Tibial nerve (tissue), 4 donors: ENCODE measurements at regions not wholly inside any gene's neighbourhood (a gene's known extent, or its start where the extent isn't known, plus 50 kb on each side); places are given as distances from the start of the nearest gene placed in this dataset.

Experiments
- EP300 ChIP-seq, 2 donors: sonication (generic); formaldehyde crosslinking; IDR thresholded peaks; one replicate each; pipeline ENCODE4 v1.6.1; 2017; ENCODE audit warnings: antibody characterized with exemption in 2 of 2, mild to moderate bottlenecking in 1 of 2
- POLR2A ChIP-seq, 2 donors: fragments of 450-650 bp; IDR thresholded peaks; one replicate each; pipeline ENCODE4 v1.6.1; 2017; ENCODE audit warnings: antibody characterized with exemption in 2 of 2, mild to moderate bottlenecking in 2 of 2, moderate library complexity in 2 of 2
- TF ChIP-seq, protein P1 (sequence below), 5 experiments: fragments of 200-600 bp in 3 of 5; fragments of 450-650 bp in 2 of 5; sonication (generic) in 3 of 5; IDR thresholded peaks; one replicate each; pipeline ENCODE4 v1.5.1; 2016 to 2019; ENCODE audit warnings: antibody characterized with exemption in 5 of 5, mild to moderate bottlenecking in 3 of 5, moderate library complexity in 2 of 5

DNA sequence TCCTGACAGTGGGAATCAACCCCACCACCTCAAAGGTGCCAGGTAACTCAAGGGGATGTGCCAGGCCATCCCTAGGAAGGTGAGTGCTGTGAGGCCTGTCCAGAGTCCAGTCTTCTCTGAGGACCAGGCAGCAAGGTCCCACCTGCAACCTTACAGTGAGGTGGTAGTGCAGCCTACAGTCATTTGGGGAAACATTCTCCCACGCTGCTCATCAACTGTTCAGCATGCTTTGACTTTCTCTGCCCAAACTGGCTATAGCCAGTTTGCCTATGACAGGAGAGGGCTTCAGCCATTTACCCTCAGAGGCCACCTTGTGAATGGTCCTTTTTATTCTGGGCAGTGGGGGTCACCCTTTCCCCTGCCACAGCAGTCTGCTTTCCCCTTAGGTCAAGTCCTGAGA is 81.9 kb downstream of the ATPSCKMT start:
- no peak for TF ChIP-seq POLR2A (IDR thresholded peaks at IDR 0.05)
- TF ChIP-seq, protein P1, sequence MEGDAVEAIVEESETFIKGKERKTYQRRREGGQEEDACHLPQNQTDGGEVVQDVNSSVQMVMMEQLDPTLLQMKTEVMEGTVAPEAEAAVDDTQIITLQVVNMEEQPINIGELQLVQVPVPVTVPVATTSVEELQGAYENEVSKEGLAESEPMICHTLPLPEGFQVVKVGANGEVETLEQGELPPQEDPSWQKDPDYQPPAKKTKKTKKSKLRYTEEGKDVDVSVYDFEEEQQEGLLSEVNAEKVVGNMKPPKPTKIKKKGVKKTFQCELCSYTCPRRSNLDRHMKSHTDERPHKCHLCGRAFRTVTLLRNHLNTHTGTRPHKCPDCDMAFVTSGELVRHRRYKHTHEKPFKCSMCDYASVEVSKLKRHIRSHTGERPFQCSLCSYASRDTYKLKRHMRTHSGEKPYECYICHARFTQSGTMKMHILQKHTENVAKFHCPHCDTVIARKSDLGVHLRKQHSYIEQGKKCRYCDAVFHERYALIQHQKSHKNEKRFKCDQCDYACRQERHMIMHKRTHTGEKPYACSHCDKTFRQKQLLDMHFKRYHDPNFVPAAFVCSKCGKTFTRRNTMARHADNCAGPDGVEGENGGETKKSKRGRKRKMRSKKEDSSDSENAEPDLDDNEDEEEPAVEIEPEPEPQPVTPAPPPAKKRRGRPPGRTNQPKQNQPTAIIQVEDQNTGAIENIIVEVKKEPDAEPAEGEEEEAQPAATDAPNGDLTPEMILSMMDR (IDR thresholded peaks at IDR 0.05) = no peak
- no peak for TF ChIP-seq EP300 (IDR thresholded peaks at IDR 0.05)
